ENCODE measurements at regions not wholly inside any gene's neighbourhood (a gene's known extent, or its start where the extent isn't known, plus 50 kb on each side); places are given as distances from the start of the nearest gene placed in this dataset.
A peak's percentile ranks its signal among the peaks of the same experiment; 100 is the strongest.

DNA sequence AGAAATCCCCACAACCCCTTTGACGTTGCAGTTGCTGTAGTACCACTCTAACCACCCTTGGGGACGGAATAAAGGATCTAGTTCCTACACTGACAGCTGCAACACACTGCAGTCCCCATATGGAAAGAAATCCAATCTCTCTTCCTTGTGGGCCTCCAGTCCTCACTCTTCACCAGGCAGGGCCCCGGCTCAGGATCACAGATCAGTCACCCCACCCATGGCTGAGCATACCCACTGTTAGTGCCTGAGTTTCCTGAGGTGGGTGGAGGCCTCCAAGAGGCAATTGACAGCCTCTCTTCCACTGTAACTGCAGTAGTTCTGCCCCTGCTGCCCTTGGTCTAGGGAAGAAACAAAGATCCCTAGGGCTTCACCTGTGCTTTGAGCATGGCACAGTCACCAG lies 670.0 kb upstream of the CDH2 start:
- no peak for DNase-seq (ENCODE audit: low read depth in 2 of 2)
- H3K79me2 ChIP-seq (ENCODE audit: control insufficient read depth, insufficient read depth, low read length) = no peaks in the 10 kb centered on the region
- H3K27me3 ChIP-seq (ENCODE audit: control insufficient read depth, insufficient read depth, low read length) = no peaks in the 10 kb centered on the region
- no peak overlapping the region for H3K4me3 ChIP-seq (replicated peaks in 1 of 4; ENCODE audit: control extremely low read depth in 1 of 4, insufficient read depth in 1 of 4, low read depth in 3 of 4, low read length in 4 of 4)
- H3K4me2 ChIP-seq (ENCODE audit: extremely low read depth, insufficient read depth, low read length) = no peak overlapping the region
- no peaks in the 10 kb centered on the region for H3K36me3 ChIP-seq (ENCODE audit: control insufficient read depth, insufficient read depth, low read length)
- no peak overlapping the region for H3K9ac ChIP-seq (ENCODE audit: insufficient read depth, low read length)
- H3K4me1 ChIP-seq (ENCODE audit: control insufficient read depth, extremely low read depth, insufficient read depth, low read length) = no peaks in the 10 kb centered on the region
- H3K27ac ChIP-seq (ENCODE audit: insufficient read depth, low read length) = no peak overlapping the region
- TF ChIP-seq, protein P1, sequence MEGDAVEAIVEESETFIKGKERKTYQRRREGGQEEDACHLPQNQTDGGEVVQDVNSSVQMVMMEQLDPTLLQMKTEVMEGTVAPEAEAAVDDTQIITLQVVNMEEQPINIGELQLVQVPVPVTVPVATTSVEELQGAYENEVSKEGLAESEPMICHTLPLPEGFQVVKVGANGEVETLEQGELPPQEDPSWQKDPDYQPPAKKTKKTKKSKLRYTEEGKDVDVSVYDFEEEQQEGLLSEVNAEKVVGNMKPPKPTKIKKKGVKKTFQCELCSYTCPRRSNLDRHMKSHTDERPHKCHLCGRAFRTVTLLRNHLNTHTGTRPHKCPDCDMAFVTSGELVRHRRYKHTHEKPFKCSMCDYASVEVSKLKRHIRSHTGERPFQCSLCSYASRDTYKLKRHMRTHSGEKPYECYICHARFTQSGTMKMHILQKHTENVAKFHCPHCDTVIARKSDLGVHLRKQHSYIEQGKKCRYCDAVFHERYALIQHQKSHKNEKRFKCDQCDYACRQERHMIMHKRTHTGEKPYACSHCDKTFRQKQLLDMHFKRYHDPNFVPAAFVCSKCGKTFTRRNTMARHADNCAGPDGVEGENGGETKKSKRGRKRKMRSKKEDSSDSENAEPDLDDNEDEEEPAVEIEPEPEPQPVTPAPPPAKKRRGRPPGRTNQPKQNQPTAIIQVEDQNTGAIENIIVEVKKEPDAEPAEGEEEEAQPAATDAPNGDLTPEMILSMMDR (conservative IDR thresholded peaks at IDR 0.05 in 1 of 2, IDR thresholded peaks at IDR 0.05 in 1 of 2; ENCODE audit: low read depth in 1 of 2, low read length in 2 of 2) = no peak
- TF ChIP-seq EZH2 (IDR thresholded peaks at IDR 0.05; ENCODE audit: low read length, missing control alignments) = no peak
- no peaks in the 10 kb centered on the region for H4K20me1 ChIP-seq (ENCODE audit: control insufficient read depth, extremely low read depth, insufficient read depth, low read length)
- H2AFZ ChIP-seq (ENCODE audit: low read length) = no peak overlapping the region
- H3K9me3 ChIP-seq (ENCODE audit: control insufficient read depth, insufficient read depth, low read depth, low read length) = no peaks in the 10 kb centered on the region

DNA sequence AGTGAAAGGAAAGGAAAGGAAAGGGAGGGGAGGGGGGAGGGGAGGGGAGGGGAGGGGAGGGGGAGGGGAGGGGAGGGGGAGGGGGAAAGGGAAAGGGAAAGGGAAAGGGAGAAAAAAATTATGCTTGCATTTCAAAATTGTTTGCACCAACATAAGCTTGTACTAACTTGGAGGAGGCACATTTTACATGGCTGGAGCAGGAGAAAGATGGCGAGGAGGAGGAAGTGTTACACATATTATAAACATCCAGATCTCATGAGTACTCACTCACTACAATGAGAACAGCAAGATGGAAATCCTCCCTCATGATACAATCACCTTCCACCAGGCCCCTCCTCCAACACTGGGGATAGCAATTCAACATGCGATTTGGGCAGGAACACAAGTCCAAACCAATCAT lies 660.2 kb upstream of the CDH2 start:
- Histone ChIP-seq H4K20me1 (ENCODE audit: control insufficient read depth, extremely low read depth, insufficient read depth, low read length) (no peaks in the 10 kb centered on the region), H3K9me3 (ENCODE audit: control insufficient read depth, insufficient read depth, low read depth, low read length) (no peaks in the 10 kb centered on the region), H2AFZ (ENCODE audit: low read length) (no peak overlapping the region), H3K9ac (ENCODE audit: insufficient read depth, low read length) (no peak overlapping the region), H3K4me1 (ENCODE audit: control insufficient read depth, extremely low read depth, insufficient read depth, low read length) (no peaks in the 10 kb centered on the region), H3K36me3 (ENCODE audit: control insufficient read depth, insufficient read depth, low read length) (no peaks in the 10 kb centered on the region), H3K4me2 (ENCODE audit: extremely low read depth, insufficient read depth, low read length) (no peak overlapping the region), H3K79me2 (ENCODE audit: control insufficient read depth, insufficient read depth, low read length) (no peaks in the 10 kb centered on the region), H3K27ac (ENCODE audit: insufficient read depth, low read length) (no peak overlapping the region), H3K27me3 (ENCODE audit: control insufficient read depth, insufficient read depth, low read length) (no peaks in the 10 kb centered on the region), H3K4me3 (replicated peaks in 1 of 4; ENCODE audit: control extremely low read depth in 1 of 4, insufficient read depth in 1 of 4, low read depth in 3 of 4, low read length in 4 of 4) (no peak overlapping the region)
- DNase-seq (ENCODE audit: low read depth in 2 of 2) = no peak
- no peak for TF ChIP-seq EZH2 (IDR thresholded peaks at IDR 0.05; ENCODE audit: low read length, missing control alignments)
- TF ChIP-seq, protein P1 (conservative IDR thresholded peaks at IDR 0.05 in 1 of 2, IDR thresholded peaks at IDR 0.05 in 1 of 2; ENCODE audit: low read depth in 1 of 2, low read length in 2 of 2) = no peak

DNA sequence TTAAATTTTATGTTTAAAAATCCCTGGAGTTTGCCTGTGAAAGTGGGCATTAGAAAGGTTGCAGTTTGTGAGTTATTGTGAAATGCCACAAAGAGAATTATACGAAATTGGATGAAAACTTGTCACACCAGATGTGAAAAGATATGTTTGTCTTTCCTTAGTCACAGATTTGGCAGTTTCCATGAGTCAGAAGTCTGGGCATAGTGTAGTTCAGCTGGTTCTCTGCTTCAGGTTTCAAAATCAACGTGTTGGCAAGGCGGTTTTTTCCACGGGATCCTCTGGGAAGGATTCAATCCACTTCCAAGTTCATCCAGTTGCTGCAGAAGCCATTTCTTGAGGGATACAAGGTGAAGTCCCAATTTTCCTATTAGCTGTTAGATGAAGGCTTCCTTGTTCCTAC lies 658.0 kb upstream of the CDH2 start:
- H3K9me3 ChIP-seq (ENCODE audit: control insufficient read depth, insufficient read depth, low read depth, low read length) = no peaks in the 10 kb centered on the region
- no peaks in the 10 kb centered on the region for H3K36me3 ChIP-seq (ENCODE audit: control insufficient read depth, insufficient read depth, low read length)
- H3K27ac ChIP-seq (ENCODE audit: insufficient read depth, low read length) = no peak overlapping the region
- no peak for TF ChIP-seq EZH2 (IDR thresholded peaks at IDR 0.05; ENCODE audit: low read length, missing control alignments)
- H3K27me3 ChIP-seq (ENCODE audit: control insufficient read depth, insufficient read depth, low read length) = no peaks in the 10 kb centered on the region
- no peak overlapping the region for H3K4me3 ChIP-seq (replicated peaks in 1 of 4; ENCODE audit: control extremely low read depth in 1 of 4, insufficient read depth in 1 of 4, low read depth in 3 of 4, low read length in 4 of 4)
- no peak overlapping the region for H2AFZ ChIP-seq (ENCODE audit: low read length)
- H3K79me2 ChIP-seq (ENCODE audit: control insufficient read depth, insufficient read depth, low read length) = no peaks in the 10 kb centered on the region
- no peaks in the 10 kb centered on the region for H4K20me1 ChIP-seq (ENCODE audit: control insufficient read depth, extremely low read depth, insufficient read depth, low read length)
- DNase-seq (ENCODE audit: low read depth in 2 of 2) = peak; percentile 23 to 79
- no peak overlapping the region for H3K9ac ChIP-seq (ENCODE audit: insufficient read depth, low read length)
- H3K4me2 ChIP-seq (ENCODE audit: extremely low read depth, insufficient read depth, low read length) = no peak overlapping the region
- no peaks in the 10 kb centered on the region for H3K4me1 ChIP-seq (ENCODE audit: control insufficient read depth, extremely low read depth, insufficient read depth, low read length)

All from fibroblast of lung (primary cell).